ENCODE measurements at regions not wholly inside any gene's neighbourhood (a gene's known extent, or its start where the extent isn't known, plus 50 kb on each side); places are given as distances from the start of the nearest gene placed in this dataset.

- TF ChIP-seq EZH2 (IDR thresholded peaks at IDR 0.05) (no peak), FOXP2 (optimal IDR thresholded peaks at IDR 0.05; ENCODE audit: control extremely low read depth, extremely low read length, insufficient read depth) (no peak), POLR2AphosphoS5 (IDR thresholded peaks at IDR 0.05; ENCODE audit: borderline replicate concordance, low read depth, low read length) (no peak)
Observed at GRCh38 chr7:66505009-66505408, 123.7 kb upstream of the KCTD7 start.

All from SK-N-MC (cell line).